ENCODE measurements at regions not wholly inside any gene's neighbourhood (a gene's known extent, or its start where the extent isn't known, plus 50 kb on each side); places are given as distances from the start of the nearest gene placed in this dataset.

DNA sequence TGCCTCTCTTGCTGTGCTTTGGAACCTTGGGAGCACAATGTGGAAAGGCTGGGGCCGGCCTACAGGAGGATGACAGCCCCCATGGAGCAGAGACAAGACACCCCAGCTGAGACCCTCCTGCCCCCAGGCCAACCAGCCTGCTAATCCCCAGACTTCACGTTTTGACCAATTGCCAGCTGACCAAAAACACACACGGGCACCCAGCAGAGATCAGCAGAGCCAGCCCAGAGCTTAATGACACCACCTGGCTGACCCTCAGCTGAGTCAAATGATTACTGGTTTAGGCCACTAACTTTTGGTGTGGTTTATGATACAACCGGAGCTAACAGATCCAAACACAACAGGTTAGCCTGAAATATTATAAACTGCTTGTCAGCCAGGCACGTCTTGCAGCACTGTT, 111.2 kb upstream of the KIF5B start:
- TF ChIP-seq, protein P1, sequence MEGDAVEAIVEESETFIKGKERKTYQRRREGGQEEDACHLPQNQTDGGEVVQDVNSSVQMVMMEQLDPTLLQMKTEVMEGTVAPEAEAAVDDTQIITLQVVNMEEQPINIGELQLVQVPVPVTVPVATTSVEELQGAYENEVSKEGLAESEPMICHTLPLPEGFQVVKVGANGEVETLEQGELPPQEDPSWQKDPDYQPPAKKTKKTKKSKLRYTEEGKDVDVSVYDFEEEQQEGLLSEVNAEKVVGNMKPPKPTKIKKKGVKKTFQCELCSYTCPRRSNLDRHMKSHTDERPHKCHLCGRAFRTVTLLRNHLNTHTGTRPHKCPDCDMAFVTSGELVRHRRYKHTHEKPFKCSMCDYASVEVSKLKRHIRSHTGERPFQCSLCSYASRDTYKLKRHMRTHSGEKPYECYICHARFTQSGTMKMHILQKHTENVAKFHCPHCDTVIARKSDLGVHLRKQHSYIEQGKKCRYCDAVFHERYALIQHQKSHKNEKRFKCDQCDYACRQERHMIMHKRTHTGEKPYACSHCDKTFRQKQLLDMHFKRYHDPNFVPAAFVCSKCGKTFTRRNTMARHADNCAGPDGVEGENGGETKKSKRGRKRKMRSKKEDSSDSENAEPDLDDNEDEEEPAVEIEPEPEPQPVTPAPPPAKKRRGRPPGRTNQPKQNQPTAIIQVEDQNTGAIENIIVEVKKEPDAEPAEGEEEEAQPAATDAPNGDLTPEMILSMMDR (IDR thresholded peaks at IDR 0.05; ENCODE audit: control insufficient read depth, extremely low read depth, insufficient read depth), result no peak
- H3K4me3 ChIP-seq (ENCODE audit: low read depth, low read length), result no peak overlapping the region
- DNase-seq (ENCODE audit: low read depth), result no peak

DNA sequence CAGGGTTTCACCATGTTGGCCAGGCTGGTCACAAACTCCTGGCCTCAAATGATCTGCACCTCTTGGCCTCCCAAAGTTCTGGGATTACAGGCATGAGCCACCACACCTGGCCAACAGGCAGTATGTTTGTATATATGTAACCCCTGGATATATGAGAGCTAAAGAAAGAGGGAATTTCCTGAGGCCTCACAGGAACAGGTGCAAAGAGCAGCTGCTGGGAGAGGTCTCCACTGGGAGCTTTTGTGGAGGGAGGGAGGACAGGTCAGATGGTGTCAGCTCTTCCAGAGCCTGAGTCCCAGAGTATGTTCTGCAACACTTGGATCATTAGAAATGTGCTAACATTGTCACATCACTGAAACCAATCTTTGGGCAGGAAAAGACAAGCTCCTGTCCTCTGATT, 110.1 kb upstream of the KIF5B start:
- no peak overlapping the region for H3K4me3 ChIP-seq (ENCODE audit: low read depth, low read length)
- TF ChIP-seq, protein P1 (IDR thresholded peaks at IDR 0.05; ENCODE audit: control insufficient read depth, extremely low read depth, insufficient read depth), result no peak
- no peak for DNase-seq (ENCODE audit: low read depth)

- TF ChIP-seq, protein P1 (IDR thresholded peaks at IDR 0.05; ENCODE audit: control insufficient read depth, extremely low read depth, insufficient read depth), result no peak
- no peak overlapping the region for H3K4me3 ChIP-seq (ENCODE audit: low read depth, low read length)
- no peak for DNase-seq (ENCODE audit: low read depth)
These were observed 107.5 kb upstream of the KIF5B start for GRCh38 chr10:32163762-32164148.

DNA sequence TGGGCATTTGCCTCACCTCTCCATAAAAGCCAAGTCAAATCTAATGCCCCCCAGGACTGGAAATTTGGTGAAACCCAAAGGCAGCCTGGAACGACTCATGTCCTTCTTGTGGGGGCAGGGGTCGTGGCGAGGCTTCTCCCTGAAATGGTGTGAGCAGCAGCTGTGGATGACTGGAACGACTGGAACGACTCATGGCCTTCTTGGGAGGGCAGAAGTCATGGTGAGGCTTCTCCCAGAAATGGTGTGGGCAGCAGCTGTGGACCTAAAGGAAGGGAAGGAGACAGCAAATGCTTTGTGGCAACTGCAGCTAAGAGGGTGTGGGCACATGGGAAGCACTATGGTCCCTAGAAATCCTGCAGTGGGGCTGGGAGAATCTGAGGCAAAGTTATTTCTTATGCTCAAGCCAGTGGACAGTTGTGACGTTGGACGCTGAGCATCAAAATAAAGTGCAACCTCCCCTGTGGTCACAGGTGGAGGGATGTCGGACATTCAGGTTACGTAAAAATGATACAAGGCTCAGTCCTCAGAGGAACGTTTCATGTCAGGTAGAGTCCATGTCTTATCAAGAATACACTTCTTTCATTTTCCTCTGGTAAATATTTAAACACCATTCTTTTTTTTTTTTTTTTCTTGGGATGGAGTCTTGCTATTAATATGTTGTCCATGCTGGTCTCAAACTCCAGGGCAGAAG, 107.0 kb upstream of the KIF5B start:
- TF ChIP-seq, protein P1 (IDR thresholded peaks at IDR 0.05; ENCODE audit: control insufficient read depth, extremely low read depth, insufficient read depth), result no peak
- DNase-seq (ENCODE audit: low read depth), result no peak
- H3K4me3 ChIP-seq (ENCODE audit: low read depth, low read length), result no peak overlapping the region

GRCh38 chr10:32161586-32161985, 105.4 kb upstream of the KIF5B start:
- TF ChIP-seq, protein P1 (IDR thresholded peaks at IDR 0.05; ENCODE audit: control insufficient read depth, extremely low read depth, insufficient read depth), result no peak
- no peak overlapping the region for H3K4me3 ChIP-seq (ENCODE audit: low read depth, low read length)
- DNase-seq (ENCODE audit: low read depth), result no peak

- TF ChIP-seq, protein P1 (IDR thresholded peaks at IDR 0.05; ENCODE audit: control insufficient read depth, extremely low read depth, insufficient read depth), result no peak
- DNase-seq (ENCODE audit: low read depth), result no peak
These were observed 104.6 kb upstream of the KIF5B start for GRCh38 chr10:32160864-32161263.

DNA sequence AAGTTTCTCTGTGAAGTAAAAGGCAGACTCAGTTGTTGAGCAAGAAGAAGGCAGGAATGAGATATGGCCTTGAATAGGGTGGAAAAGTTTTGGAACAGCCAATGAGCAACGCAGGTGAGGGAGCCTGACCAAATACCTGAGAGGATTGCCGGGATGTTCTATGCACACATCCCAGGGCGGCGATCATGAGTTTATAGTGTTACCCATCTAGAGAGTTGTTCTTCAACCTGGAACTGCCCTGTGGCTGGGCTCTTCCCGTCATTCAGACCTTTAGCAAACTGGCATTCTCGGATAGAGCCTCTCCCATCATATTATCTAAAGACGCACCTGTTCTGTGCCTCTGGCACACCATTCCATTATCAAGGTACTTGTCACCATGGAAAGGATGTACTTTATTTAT, 103.0 kb upstream of the KIF5B start:
- TF ChIP-seq, protein P1 (IDR thresholded peaks at IDR 0.05; ENCODE audit: control insufficient read depth, extremely low read depth, insufficient read depth), result no peak
- no peak for DNase-seq (ENCODE audit: low read depth)
- H3K4me3 ChIP-seq (ENCODE audit: low read depth, low read length), result no peak overlapping the region

More at GRCh38 chr10:32160864-32161263, 104.6 kb upstream of the KIF5B start:
- no peak overlapping the region for H3K4me3 ChIP-seq (ENCODE audit: low read depth, low read length)
